GM12875 (cell line): ENCODE measurements at regions not wholly inside any gene's neighbourhood (a gene's known extent, or its start where the extent isn't known, plus 50 kb on each side); places are given as distances from the start of the nearest gene placed in this dataset.

ENCODE experiments used
- H3K4me3 ChIP-seq: one replicate; pipeline ENCODE4 v1.5.1; 2011; ENCODE audit warnings: low read depth, low read length, control low read depth
- CTCF ChIP-seq: IDR thresholded peaks from 2 replicates; pipeline ENCODE4 v1.5.1; 2011; ENCODE audit warnings: low read depth, mild to moderate bottlenecking, control low read depth, inconsistent platforms, low read length, moderate library complexity, borderline replicate concordance; ENCODE audit not compliant: insufficient read depth

GRCh38 chr14:22225516-22226140 is 363.4 kb downstream of the DAD1 start:
- no peak for TF ChIP-seq CTCF
- H3K4me3 ChIP-seq = no peak overlapping the region

- 0 out of 2 replicates have a peak, but pooled peaks have one; percentile 33 for TF ChIP-seq CTCF
- H3K4me3 ChIP-seq = no peak overlapping the region
These were observed 367.5 kb downstream of the DAD1 start for GRCh38 chr14:22221508-22221907.

- H3K4me3 ChIP-seq = no peak overlapping the region
- no peak for TF ChIP-seq CTCF
These were observed 368.6 kb downstream of the DAD1 start for GRCh38 chr14:22220427-22220826.

GRCh38 chr14:22218728-22219127 is 370.3 kb downstream of the DAD1 start:
- no peak for TF ChIP-seq CTCF
- H3K4me3 ChIP-seq = no peak overlapping the region

GRCh38 chr14:22213120-22213519 is 375.9 kb downstream of the DAD1 start:
- no peak for TF ChIP-seq CTCF
- H3K4me3 ChIP-seq = no peak overlapping the region

GRCh38 chr14:22210906-22211305 is 378.1 kb downstream of the DAD1 start:
- H3K4me3 ChIP-seq = no peak overlapping the region
- no peak for TF ChIP-seq CTCF

- TF ChIP-seq CTCF = no peak
- H3K4me3 ChIP-seq = no peak overlapping the region
These were observed 379.0 kb downstream of the DAD1 start for GRCh38 chr14:22210026-22210425.
